HFFc6 (cell line): ENCODE measurements at regions not wholly inside any gene's neighbourhood (a gene's known extent, or its start where the extent isn't known, plus 50 kb on each side); places are given as distances from the start of the nearest gene placed in this dataset.

ENCODE experiments used
- DNase-seq: peaks from one replicate; pipeline ENCODE4 v3.0.0-alpha.2; 2018
- H3K27ac Mint-ChIP-seq: 2 replicates; pipeline ENCODE4 v1.8.0; 2020; ENCODE audit warnings: mild to moderate bottlenecking, mixed read lengths
- H3K27me3 Mint-ChIP-seq: 2 replicates; pipeline ENCODE4 v1.8.0; 2021; ENCODE audit warnings: mild to moderate bottlenecking, moderate library complexity, mixed read lengths; ENCODE audit not compliant: insufficient read depth
- H3K36me3 Mint-ChIP-seq: 2 replicates; pipeline ENCODE4 v1.8.0; 2021; ENCODE audit warnings: low read depth, mixed read lengths
- H3K4me1 Mint-ChIP-seq: 2 replicates; pipeline ENCODE4 v1.8.0; 2020; ENCODE audit warnings: low read depth, mixed read lengths
- H3K4me3 Mint-ChIP-seq: 2 replicates; pipeline ENCODE4 v1.8.0; 2020; ENCODE audit warnings: mild to moderate bottlenecking, moderate library complexity, mixed read lengths
- H3K9me3 Mint-ChIP-seq: 2 replicates; pipeline ENCODE4 v1.8.0; 2020; ENCODE audit warnings: mild to moderate bottlenecking, mixed read lengths
- TF ChIP-seq, protein P1 (sequence below): fragments of 200-600 bp; sonication (generic); IDR thresholded peaks from 2 replicates; pipeline ENCODE4 v1.5.0; 2021; ENCODE audit warnings: antibody characterized with exemption, mild to moderate bottlenecking

DNA sequence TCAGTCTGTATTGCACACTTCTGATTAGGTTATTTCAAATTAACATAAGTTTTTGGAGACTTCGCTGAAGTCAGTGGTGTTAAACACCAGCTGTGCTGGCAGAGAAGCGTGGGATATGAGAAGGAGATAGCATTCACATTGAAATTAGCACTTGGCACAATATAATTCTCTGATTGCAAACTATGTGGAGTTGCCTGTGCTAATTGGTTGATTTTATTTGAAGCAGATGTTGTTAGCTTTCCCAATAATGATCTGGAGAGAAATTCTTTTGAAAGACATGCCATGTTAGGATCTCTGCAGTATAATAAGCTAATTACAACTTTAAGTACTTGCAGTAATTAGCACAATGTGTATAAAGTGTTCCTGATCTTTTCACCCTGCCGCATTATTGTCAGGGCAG is 367.4 kb upstream of the ARX start:
- no peaks in the 10 kb centered on the region; the same call in 1 of the 2 replicates for H3K27me3 Mint-ChIP-seq
- no peak overlapping the region for H3K27ac Mint-ChIP-seq
- H3K36me3 Mint-ChIP-seq = no peaks in the 10 kb centered on the region
- TF ChIP-seq, protein P1, sequence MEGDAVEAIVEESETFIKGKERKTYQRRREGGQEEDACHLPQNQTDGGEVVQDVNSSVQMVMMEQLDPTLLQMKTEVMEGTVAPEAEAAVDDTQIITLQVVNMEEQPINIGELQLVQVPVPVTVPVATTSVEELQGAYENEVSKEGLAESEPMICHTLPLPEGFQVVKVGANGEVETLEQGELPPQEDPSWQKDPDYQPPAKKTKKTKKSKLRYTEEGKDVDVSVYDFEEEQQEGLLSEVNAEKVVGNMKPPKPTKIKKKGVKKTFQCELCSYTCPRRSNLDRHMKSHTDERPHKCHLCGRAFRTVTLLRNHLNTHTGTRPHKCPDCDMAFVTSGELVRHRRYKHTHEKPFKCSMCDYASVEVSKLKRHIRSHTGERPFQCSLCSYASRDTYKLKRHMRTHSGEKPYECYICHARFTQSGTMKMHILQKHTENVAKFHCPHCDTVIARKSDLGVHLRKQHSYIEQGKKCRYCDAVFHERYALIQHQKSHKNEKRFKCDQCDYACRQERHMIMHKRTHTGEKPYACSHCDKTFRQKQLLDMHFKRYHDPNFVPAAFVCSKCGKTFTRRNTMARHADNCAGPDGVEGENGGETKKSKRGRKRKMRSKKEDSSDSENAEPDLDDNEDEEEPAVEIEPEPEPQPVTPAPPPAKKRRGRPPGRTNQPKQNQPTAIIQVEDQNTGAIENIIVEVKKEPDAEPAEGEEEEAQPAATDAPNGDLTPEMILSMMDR = no peak
- H3K4me1 Mint-ChIP-seq = no peaks in the 10 kb centered on the region
- no peak overlapping the region for H3K4me3 Mint-ChIP-seq
- H3K9me3 Mint-ChIP-seq = no peaks in the 10 kb centered on the region; the same call in 1 of the 2 replicates
- DNase-seq = no peak

DNA sequence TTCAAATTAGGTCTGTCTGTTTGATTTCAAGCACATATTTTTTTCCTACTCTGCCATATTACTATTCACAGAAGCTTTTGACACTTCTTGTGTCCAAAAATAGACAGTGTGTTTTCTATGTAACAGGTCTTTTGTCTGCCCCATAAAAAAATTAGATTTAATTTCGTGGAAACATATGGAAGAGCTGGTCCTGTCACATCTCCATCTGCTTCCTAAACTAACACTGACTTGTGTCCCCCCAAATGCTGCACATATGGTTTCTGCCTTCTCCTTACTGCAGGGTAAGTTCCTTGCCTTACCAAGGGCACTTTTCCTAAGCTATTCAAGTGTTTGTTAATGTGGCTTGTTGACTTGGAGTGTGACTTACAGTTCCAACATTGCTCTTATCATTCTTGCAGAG is 340.7 kb upstream of the ARX start:
- H3K9me3 Mint-ChIP-seq = peaks cover 13% of the 10 kb centered on the region
- DNase-seq = no peak
- H3K4me1 Mint-ChIP-seq = no peaks in the 10 kb centered on the region
- H3K27ac Mint-ChIP-seq = no peak overlapping the region
- H3K27me3 Mint-ChIP-seq = no peaks in the 10 kb centered on the region
- H3K4me3 Mint-ChIP-seq = no peak overlapping the region
- H3K36me3 Mint-ChIP-seq = no peaks in the 10 kb centered on the region
- TF ChIP-seq, protein P1 = no peak

DNA sequence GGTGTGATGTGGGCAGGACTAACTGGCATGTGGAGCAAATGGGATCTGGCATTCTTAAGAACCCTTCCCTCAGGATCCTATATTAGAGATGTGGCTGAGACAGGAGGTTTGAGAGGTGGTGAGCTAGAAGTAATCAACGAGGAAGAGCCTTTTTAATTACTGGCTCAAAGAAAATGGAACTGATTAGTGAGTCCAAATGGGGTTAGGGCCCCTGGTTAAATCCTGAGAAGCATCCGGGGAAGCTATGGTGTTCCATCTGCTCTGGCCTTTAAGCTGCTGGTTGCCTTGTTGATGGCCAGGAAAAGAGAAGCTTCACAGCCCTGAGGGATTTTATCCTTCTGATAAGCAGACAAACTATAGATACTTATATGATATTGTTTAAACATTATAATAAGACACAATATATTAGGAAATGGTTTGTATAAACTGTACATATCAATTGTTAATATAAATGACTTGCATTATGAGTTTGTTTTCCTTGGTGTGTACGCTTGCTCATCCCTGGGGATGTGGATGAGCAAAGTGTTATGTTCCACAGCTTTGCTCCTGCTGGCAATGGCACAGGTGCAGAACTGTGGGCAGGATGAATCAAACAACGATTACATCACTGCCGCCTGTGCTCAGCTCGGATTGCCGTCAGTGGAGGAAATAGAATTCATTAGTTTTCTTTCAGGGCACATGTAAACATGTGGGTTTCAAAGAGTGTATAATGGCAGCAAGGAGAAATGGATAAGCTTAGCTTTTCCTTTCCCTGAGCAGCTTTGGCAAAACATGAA is 328.6 kb upstream of the ARX start:
- peaks cover 4% of the 10 kb centered on the region for H3K9me3 Mint-ChIP-seq
- no peaks in the 10 kb centered on the region for H3K27me3 Mint-ChIP-seq
- TF ChIP-seq, protein P1 = no peak
- H3K27ac Mint-ChIP-seq = no peak overlapping the region
- no peaks in the 10 kb centered on the region for H3K4me1 Mint-ChIP-seq
- H3K36me3 Mint-ChIP-seq = no peaks in the 10 kb centered on the region; the same call in 1 of the 2 replicates
- H3K4me3 Mint-ChIP-seq = no peak overlapping the region
- DNase-seq = no peak

DNA sequence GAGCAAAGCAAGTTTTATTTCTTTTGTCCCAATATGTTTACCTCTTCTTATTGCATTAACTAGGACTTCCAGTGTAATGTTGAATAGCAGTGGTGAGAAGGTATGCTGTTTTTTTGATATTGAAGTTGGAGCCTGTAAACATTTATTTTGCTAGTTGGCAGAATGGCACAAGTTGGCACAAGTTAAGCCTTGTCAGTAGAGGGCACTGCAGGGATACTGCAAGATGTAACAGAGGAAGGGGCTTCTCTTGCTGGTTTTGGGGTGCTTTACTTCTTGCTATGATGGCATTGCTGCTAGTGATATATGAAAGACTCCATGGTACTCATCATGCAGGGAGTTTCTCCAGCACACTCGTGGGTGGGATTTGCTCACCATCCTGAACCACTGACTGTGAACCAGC is 327.3 kb upstream of the ARX start:
- Mint-ChIP-seq H3K9me3 (peaks cover 11% of the 10 kb centered on the region), H3K36me3 (no peaks in the 10 kb centered on the region; the same call in 1 of the 2 replicates), H3K27ac (no peak overlapping the region), H3K27me3 (no peaks in the 10 kb centered on the region; the same call in 1 of the 2 replicates), H3K4me3 (no peak overlapping the region), H3K4me1 (no peaks in the 10 kb centered on the region)
- TF ChIP-seq, protein P1 = no peak
- no peak for DNase-seq

DNA sequence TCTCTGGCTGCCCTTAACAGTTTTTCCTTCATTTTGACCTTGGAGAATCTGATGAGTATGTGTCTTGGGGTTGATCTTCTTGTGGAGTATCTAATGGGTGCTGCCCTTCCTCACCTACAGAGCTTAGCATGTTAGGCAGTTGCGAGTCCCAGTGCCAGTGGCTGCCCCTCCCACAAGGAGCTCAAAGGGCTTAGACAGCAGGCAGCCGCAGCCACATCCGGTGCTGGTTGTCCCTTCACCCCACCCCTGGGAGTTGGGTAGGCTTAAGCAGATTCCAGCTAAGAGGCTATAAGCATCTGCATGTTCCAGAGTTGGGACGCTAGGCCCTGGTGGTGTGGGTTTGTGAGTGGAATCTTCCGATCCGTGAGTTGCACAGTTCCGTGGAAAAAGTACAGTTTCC is 322.1 kb upstream of the ARX start:
- no peaks in the 10 kb centered on the region for H3K4me1 Mint-ChIP-seq

More for the DNA sequence above, 322.1 kb upstream of the ARX start:
- no peaks in the 10 kb centered on the region; the same call in 1 of the 2 replicates for H3K27me3 Mint-ChIP-seq
- H3K4me3 Mint-ChIP-seq = no peak overlapping the region
- TF ChIP-seq, protein P1 = no peak
- H3K36me3 Mint-ChIP-seq = no peaks in the 10 kb centered on the region
- DNase-seq = no peak
- H3K27ac Mint-ChIP-seq = no peak overlapping the region
- H3K9me3 Mint-ChIP-seq = peaks cover 7% of the 10 kb centered on the region; the same call in 1 of the 2 replicates
